ENCODE measurements at regions not wholly inside any gene's neighbourhood (a gene's known extent, or its start where the extent isn't known, plus 50 kb on each side); places are given as distances from the start of the nearest gene placed in this dataset.

- no peak for DNase-seq
Observed at GRCh38 chr22:26732284-26732683, 74.9 kb downstream of the MIAT start.

DNA sequence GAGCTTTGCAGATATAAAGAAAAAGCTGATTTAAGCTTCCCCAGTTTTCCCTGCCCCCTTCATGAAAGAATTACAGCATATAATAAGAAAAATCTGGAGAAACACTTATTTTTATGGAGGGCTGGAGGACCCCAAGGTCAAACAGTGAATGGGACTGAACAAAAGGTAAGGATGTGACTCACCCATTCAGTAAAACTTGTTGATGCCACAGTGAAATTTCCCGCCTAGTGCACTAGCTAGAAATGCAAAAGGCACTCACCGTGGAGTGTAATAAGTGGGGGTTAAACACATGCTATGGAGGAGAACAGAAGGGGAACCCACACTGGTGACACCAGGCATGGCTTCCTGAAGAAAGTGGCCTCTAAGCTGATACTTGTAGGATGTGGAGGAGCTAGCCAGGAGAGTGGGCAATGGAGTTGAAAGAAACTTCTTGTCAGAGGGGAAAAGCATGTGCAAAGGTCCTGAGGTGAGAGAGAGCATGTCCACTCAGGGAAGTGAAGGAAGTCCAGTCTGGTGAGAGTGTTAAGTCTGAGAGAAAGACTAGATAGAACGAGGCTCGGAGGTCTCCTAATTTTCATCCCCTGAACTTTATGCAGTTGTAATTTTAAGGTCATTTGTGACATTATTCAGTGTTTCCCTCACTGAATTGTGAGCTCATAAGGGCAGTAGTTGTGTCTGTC, 77.1 kb downstream of the MIAT start:
- DNase-seq, result no peak

- DNase-seq, result no peak
Observed at GRCh38 chr22:26735019-26735409, 77.6 kb downstream of the MIAT start.

DNA sequence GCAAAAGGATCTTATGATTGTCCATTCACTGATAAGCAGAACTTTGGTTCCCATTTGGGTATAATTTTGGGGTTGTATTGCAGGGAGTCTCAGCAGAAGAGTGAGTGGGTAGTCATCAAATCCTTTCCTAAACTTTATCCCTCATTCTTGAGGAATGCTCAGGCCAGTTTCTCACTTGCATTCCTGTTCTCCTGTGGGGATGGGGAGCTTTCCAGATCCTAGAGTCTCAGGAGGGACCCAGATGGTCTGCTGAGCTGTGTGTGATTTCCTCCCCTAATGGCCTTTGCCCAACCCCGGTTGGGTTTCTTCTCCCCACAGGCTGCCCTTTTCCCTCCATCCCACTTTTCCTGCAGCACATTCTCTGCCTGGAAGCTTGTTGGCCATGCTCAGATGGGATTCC, 79.9 kb downstream of the MIAT start:
- no peak for DNase-seq

DNA sequence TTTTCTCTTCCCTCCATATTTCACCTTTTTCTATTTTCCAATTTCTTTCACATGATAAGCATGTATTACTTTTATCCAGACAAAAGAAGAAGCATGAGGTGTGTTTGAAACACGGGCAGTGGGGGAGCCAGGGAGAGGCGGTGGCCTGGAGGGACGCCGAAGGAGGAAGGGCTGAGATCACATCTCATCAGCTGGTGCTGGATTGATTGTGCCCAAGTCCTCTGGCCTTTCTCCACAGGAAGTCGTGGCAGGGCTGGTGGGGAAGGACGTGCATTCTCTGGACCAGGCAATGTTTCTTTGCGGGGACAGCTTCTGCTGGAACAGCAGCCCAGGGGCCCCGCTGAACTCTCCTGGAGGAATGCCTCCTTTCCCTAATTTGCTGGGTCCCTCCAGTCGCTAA, 82.9 kb downstream of the MIAT start:
- DNase-seq, result no peak

DNA sequence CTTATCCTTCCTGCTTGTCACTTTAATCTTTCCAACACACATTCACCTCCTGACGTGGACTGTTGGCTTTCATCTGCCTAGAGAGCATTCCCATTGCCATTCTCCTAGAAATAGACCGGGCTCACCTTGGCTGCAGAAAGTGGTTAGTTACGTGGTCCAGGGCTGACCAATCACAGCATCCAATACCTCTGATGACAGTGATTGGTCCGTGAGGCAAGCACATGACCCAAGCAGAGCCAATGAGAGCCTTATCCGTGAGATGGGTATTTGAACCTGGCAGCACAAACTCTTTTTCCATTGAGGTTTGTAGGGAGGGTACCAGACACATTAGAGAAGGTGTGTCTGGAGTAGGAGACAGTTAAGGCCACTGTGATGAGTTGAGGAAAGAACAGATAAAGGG, 85.8 kb downstream of the MIAT start:
- no peak for DNase-seq

DNA sequence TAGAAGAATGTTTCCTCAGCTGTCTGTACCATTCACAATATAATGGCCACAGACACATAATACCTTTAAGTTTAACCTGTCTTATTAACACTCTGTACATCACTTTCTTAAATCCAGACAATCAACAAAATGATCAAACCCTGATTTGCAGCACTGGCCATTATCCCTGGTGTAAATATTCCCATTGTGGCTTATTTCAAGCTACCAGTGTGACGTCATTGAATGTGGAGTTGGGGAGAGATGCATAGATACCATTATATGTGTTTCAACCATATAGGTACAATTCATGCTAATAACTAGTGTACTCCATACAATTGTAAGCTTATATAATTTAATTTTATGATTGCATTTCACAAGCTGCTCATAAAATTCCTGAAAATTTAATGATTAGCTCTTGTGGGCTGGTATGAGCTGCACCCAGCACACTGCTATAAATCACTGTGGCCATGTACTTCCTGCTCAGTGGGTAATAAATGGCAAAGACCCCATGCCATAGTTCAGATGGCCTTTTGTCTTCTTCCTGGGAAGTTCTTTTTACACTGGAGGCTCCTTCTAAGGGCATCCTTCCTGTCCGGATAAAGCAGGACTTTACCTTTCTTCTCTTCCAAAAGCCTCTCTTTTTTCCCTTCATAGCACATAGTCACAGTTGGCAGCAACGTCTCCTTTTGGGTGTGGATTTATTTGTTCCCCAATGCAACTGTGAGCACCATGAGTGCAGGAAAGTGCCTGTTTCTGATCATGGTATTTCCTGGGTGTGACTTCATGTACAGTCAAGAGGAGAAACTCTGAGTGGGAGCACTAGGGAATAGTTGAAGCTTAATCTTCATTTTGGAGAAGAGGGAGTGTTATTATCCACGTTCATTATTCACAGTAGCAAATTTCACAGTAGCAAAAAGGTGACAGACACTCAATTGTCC, 87.8 kb downstream of the MIAT start:
- DNase-seq, result no peak

GRCh38 chr22:26746311-26746710, 88.9 kb downstream of the MIAT start:
- no peak for DNase-seq

DNA sequence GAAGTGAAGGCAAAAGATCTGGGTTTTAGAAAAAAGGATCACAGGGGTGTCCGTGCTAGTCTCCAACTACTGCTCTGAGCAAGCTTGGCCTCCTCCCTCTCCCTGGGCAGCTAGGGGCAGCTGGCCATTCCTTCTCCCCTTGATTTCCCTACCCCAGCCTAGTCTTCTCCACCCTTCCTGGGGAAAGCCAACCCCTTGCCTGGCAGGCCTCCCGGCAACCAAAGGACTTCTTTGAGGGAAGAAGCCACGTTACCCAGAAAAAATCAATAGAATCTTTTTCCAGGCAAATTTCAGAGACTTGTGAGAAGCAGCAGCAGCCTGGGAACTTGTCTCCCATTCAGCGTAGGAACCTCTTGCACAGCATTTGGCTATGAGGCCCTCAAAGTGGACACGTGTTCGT, 91.5 kb downstream of the MIAT start:
- DNase-seq, result no peak

- DNase-seq, result no peak
Observed at GRCh38 chr22:26751217-26751616, 93.8 kb downstream of the MIAT start.

- no peak for DNase-seq
Observed at GRCh38 chr22:26753125-26753862, 95.9 kb downstream of the MIAT start.

- DNase-seq, result peak; percentile 81
Observed at GRCh38 chr22:26756675-26757293, 99.4 kb downstream of the MIAT start.

GRCh38 chr22:26757496-26757895, 100.1 kb downstream of the MIAT start:
- DNase-seq, result no peak

DNA sequence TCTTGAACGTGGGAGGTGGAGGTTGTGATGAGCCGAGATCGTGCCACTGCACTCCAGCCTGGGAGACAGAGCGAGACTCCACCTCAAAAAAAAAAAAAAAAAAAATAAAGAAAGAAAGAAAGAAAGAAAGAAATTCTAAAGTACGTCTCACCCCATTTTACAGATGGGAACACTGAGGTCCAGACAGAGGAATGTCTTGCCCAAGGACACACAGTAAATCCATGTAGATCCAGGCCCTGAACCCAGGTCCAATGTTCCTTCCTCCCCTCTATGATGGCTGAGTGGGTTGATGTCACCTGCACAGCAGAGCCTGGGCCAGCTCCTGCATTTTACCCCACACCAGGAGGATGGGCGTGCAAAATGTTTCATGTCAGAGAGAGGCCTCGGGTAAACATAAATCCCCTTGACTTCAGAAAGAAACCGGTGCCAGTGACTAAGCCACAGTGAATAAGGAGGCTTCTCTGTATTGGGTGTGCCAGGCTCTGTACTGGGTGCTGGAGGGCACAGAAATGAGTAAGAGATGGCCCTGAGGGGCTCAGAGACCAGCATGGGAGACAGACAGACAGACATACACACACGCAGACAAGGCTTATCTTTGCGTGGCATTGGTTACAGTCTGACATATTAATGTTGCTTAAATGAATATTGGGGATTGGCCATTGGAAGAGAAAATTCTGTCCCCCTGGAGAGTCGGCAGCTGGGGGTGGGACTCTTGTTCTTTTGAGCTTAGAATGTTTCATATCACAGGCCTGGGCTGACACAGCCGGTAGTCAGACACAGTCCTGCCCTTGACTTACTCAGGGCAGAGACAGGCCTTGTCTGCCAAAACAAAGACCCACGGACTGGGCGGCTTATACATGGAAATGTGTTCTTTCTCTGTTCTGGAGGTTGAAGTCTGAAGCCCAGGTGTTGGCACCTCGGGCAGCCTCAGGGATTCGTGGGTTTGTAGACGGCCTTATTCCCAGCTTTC, 105.4 kb downstream of the MIAT start:
- no peak for DNase-seq

DNA sequence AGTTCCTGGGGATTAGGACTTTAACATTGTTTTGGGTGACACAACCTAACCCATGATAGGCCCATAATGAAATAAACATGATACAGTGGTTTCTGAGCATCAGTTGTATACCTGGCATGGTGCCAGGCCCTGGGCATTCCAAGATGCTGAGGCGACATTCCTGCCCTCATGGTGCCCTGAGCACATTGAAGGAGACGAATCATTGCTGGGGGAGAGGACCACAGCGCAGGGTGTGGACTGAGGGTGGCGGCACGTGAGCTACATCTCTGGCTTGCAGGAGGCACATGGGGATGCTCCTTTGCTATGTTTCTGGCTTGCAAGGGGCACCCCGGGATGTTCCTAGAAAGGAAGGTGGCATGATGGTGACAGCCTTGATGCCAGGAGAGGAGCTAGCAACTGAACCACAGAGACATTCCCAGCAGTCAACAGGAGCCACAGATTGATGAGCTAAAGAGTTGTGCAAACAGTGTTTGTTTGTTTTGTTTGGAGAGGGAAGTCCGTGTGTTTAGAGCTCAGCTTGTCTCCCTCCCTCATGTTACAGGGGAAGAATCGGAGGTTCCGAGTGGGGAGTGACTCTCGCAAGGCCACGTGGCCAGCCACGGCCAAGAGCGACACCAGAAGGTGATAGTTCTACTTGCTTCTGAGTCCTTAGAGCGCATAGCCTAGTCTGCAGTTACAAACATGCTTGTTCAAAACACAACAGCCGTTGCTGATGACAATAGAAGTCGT, 106.4 kb downstream of the MIAT start:
- DNase-seq, result peak; percentile 57

- DNase-seq, result no peak
Observed at GRCh38 chr22:26766510-26767350, 109.3 kb downstream of the MIAT start.

DNA sequence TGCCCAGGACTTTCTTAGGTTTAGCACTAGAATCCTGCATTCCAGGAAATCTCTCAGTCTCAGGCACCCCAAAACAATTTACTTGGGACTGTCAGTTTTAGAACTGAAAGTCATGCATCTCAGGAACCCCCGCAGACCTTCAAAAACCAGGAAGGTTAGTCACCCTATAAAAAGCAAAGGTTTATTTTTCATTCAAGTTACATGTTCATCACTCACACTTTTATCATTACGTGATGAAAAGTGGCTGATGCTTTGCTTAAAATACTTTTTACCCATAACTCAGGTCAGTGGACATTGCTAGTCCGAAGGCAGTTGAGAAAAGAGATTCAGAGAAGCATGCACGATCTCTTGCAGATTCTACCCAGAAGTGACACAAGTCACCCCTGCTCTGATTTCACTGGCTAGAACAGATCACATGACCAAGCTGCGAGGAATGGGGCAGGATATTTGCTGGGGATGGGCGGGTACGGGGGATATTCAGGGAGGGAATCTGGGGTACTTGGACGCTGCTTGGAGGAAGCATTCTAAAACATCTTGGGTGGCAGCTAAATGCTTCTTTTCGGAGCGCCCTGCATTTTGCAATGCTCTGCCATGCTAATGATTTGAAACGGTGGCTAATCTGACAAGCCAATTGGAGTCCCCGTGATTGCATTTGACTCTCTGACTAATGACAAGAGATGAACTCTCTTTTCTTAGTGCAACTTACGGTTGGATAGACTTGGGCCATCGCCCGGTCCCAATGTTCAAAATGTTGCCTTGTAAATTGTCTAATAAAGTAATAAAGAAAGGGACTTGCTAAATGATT, 110.2 kb downstream of the MIAT start:
- no peak for DNase-seq

DNA sequence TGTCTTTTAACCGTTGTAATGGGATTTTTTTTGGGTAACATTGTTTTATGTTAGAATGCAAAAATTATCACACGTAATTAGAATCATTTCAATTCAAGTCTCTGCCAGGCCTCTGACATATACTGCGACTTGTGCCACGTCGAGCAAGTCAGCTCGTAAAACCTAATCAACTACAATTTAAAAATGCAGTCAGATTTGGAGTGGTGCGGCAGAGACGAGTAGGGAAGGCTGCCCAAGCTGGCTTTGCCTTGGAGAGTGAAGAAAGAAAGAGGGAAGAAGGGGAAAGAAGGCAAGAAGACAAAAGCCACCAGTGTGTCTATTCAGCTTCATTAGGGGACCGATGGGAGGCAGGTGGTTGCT, 110.7 kb downstream of the MIAT start:
- DNase-seq, result no peak

- DNase-seq, result no peak
Observed at GRCh38 chr22:26768952-26769351, 111.6 kb downstream of the MIAT start.
